GM12892 (cell line): ENCODE measurements at regions not wholly inside any gene's neighbourhood (a gene's known extent, or its start where the extent isn't known, plus 50 kb on each side); places are given as distances from the start of the nearest gene placed in this dataset.
"Not testable (repeated sequence)": the region's sequence is repeated elsewhere in the genome, so short reads cannot be mapped to it uniquely, and the experiment has no call there.

Experiments used
- DNase-seq: peaks from one replicate; pipeline ENCODE4 v3.0.0; 2011; ENCODE audit not compliant: insufficient read length
- FAIRE-seq: peaks from 2 replicates; lab custom pipeline; 2011; peaks lifted over from hg19 to GRCh38; lab: Jason Lieb, UNC
- POLR2A ChIP-seq: IDR thresholded peaks from 2 replicates; pipeline ENCODE4 v1.6.1; 2011; ENCODE audit warnings: low read depth, low read length, control low read depth
- POLR2AphosphoS5 ChIP-seq: IDR thresholded peaks from 2 replicates; pipeline ENCODE4 v1.6.1; 2011; ENCODE audit warnings: low read depth, low read length, control low read depth
- TAF1 ChIP-seq: IDR thresholded peaks from 2 replicates; pipeline ENCODE4 v1.6.1; 2011; ENCODE audit warnings: low read depth, mild to moderate bottlenecking, control low read depth, low read length, borderline replicate concordance

DNA sequence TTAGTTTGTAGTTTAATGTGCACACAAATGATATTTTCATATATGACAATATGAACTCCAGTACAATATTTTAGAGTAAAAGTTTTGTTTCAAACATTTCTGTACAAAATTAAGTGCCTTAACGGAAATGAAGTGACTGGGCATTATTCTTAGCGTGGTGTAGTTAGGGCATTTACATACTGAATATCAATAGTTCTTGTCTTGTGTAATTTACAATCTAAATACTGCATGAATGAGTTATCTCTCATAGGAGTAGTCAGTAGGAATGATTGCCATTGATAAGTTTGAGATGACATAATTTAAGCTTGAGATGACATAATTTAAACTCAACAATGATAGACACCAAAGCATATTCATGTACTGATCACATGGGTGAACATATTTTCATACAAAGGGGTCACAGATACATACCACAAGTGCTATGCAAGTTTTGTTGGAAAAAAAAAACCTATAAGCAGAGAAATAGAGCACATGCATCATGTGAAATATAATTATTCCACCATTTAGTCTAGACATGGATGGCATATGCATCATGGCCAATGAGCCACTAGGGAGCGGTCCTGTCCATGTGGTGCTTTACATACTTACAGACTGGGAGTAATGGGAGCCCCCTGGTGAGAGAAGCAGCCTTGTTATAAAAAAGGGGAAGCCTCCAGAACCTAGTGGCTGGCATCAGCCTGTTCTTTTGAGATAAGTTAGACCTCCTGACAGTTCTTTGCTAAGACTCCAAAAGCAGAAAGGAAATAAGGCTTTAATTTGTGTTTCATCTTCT lies 1523.9 kb downstream of the MAT2B start:
- TF ChIP-seq POLR2A (no peak), POLR2AphosphoS5 (no peak), TAF1 (no peak)
- DNase-seq, result no peak
- FAIRE-seq, result no peak

DNA sequence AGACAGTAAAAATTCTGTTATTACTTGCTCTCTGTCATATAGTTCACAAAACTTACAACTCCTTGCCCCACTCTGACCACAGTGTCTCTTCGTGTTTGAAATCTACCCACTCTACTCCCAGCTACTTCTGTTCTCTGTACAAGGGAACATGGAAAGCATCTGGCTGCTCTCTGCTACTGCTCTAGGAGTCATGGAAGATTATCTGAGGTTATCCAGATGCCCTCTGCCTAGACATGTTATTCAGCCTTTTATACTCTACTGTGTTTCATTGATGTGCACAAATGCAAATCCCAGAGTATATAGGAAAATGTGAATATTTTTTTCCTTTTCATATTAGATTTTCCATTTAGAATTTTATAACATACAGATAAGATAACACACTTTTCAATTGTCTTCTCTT lies 1525.6 kb downstream of the MAT2B start:
- DNase-seq (no peak), FAIRE-seq (no peak)
- no peak for TF ChIP-seq POLR2A
- no peak for TF ChIP-seq TAF1
- no peak for TF ChIP-seq POLR2AphosphoS5

- DNase-seq (no peak), FAIRE-seq (no peak)
- no peak for TF ChIP-seq POLR2AphosphoS5
- TF ChIP-seq TAF1, result no peak
- no peak for TF ChIP-seq POLR2A
These were observed 1526.0 kb downstream of the MAT2B start for GRCh38 chr5:165031371-165031770.

DNA sequence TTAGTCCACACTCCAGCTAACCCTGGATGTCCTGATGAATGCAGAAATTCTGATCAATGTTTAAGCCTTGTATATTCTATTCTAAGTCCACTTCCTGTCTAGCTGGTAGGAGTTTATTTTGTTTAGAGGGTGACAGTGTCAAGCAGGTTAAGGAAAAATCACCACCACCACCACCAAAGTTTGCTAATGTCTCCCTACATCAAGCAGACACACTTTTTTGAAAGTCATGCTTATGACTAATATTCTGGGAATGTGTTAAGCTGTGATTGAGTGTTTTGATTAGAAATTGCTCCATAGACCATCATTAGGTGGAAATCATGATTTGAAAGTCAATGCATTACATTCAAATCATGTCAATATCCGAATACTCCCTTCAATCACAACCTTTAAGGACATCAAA lies 1530.1 kb downstream of the MAT2B start:
- no peak for FAIRE-seq
- no peak for DNase-seq
- TF ChIP-seq POLR2A (no peak), TAF1 (no peak), POLR2AphosphoS5 (no peak)

DNA sequence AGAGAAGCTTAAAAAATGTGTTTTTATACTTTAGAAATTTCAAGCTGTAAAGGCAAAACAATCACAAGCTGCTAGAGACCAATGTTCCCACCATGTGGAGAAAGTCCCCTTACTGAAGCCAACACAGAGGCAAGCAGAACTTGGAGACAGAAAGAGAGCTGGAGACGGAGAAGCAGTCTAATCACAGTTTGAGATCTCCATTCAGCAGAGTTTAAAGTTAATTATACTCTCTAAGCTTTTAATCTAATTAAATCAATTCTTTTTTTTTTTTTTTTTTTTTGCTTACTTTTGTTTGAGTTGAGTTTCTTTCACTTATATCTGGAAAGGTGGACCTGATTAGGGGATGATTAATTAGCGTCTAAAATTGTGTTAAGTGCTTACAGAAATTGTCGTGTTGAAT lies 1534.3 kb downstream of the MAT2B start:
- DNase-seq, result no peak
- no peak for FAIRE-seq
- TF ChIP-seq POLR2A (no peak), POLR2AphosphoS5 (no peak), TAF1 (no peak)

DNA sequence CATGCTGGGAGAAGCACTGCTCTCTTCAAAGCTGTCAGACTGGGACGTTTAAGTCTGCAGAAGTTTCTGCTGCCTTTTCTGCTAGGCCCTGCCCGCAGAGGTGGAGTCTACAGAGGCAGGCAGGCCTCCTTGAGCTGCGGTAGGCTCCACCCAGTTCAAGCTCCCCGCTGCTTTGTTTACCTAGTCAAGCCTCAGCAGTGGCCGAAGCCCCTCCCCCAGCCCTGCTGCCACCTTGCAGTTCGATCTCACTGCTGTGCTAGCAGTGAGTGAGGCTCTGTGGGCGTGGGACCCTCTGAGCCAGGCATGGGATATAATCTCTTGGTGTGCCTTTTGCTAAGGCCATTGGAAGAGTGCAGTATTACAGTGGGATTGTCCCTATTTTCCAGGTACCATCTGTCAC lies 1540.5 kb downstream of the MAT2B start:
- FAIRE-seq, DNase-seq: not testable (repeated sequence)

GRCh38 chr5:165055476-165055875 lies 1550.1 kb downstream of the MAT2B start:
- no peak for DNase-seq
- TF ChIP-seq TAF1, result no peak
- TF ChIP-seq POLR2A, result no peak
- no peak for TF ChIP-seq POLR2AphosphoS5
- no peak for FAIRE-seq

DNA sequence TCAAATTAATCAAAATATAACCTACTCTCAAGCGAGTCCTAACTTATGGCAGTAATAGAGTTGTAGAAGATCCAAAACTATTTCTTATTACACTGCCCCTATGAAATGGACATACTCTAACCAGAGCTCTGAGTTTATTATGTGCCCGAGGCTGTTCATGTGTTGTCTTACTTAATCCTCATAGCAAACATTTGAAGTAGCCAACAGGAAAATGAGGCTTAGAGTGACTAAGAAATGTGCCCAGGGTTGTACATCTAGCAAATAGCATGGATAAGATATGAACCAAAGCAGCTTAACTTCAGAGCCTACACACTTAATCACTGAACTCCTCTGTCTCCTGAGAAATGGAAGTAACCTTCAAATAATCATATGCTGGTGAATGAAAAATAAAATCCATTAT lies 1551.7 kb downstream of the MAT2B start:
- FAIRE-seq (no peak), DNase-seq (no peak)
- TF ChIP-seq POLR2A (no peak), TAF1 (no peak), POLR2AphosphoS5 (no peak)

DNA sequence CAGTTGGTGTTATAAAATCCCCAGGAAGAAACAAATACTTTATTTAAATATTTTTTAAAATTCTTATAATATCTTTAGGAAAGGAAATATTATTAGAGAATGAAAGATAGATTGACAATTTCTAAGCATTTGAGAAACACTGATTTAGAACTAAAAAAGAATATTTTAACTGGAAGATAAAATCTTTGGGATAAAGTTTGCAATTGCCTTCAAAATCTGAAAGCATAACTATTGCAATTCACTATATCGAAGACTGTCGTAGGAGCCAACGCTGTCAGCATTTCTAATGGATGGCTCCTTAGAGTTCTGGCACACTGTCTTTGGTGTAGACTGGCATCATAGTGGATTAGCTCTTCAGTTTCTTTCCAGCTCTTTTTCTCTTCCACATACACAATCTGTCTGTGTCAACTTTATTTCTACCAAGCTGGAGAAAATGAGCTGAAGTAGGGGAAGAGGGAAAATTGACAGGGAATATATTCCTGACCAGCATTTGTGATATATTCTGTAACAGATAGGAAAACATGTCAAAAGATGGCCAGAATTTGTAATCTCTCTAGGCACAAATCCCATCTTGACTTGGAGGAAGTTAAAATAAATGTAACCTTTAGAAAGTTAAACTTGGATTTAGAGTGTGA lies 1561.4 kb downstream of the MAT2B start:
- DNase-seq (no peak), FAIRE-seq (no peak)
- TF ChIP-seq TAF1, result no peak
- TF ChIP-seq POLR2AphosphoS5, result no peak
- no peak for TF ChIP-seq POLR2A

DNA sequence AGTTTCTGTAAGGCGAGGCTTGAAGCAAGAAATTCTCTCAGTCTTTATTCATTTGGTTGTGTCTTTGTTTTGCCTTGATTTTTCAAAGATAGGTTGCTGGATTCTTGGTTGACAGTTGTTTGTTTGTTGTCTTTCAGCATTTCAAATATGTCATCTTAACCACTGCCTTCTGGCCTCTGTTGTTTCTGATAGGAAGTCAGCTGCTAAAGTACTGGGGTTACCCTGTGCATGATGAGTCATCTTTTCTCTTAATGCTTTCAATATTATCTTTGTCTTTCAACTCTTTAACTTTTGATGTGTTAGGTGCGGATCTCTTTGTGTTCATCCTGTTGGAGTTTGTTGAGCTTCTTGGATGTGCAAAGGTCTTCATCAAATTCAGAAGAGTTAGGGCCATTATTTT lies 1571.3 kb downstream of the MAT2B start:
- FAIRE-seq (no peak), DNase-seq (no peak)
- TF ChIP-seq POLR2A, result no peak
- TF ChIP-seq POLR2AphosphoS5, result no peak
- TF ChIP-seq TAF1, result no peak

DNA sequence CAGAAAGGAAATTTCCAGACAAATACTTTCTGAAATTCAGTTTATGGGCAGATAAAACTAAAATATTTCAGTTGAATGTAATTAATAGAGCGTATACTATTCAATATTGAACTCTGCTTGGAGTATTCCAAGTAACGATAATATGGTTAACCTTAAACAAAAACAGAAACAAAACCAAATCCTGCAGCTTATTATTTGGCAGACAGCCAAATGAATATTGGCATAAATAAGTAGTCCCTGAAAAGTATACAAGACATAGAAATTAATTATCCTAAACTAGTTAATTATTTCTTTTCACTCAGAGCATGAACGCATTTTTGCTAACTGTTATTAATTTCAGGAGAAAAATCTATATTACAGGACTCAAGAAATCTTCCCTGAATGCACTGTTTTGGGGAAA lies 1574.0 kb downstream of the MAT2B start:
- FAIRE-seq (no peak), DNase-seq (no peak)
- TF ChIP-seq POLR2A (no peak), POLR2AphosphoS5 (no peak), TAF1 (no peak)

- no peak for TF ChIP-seq POLR2A
- no peak for TF ChIP-seq POLR2AphosphoS5
- TF ChIP-seq TAF1, result no peak
- no peak for DNase-seq
- FAIRE-seq, result no peak
These were observed 1578.0 kb downstream of the MAT2B start for GRCh38 chr5:165083394-165083793.
